ENCODE measurements at regions not wholly inside any gene's neighbourhood (a gene's known extent, or its start where the extent isn't known, plus 50 kb on each side); places are given as distances from the start of the nearest gene placed in this dataset.
"Not testable (repeated sequence)": the region's sequence is repeated elsewhere in the genome, so short reads cannot be mapped to it uniquely, and the experiment has no call there.

DNA sequence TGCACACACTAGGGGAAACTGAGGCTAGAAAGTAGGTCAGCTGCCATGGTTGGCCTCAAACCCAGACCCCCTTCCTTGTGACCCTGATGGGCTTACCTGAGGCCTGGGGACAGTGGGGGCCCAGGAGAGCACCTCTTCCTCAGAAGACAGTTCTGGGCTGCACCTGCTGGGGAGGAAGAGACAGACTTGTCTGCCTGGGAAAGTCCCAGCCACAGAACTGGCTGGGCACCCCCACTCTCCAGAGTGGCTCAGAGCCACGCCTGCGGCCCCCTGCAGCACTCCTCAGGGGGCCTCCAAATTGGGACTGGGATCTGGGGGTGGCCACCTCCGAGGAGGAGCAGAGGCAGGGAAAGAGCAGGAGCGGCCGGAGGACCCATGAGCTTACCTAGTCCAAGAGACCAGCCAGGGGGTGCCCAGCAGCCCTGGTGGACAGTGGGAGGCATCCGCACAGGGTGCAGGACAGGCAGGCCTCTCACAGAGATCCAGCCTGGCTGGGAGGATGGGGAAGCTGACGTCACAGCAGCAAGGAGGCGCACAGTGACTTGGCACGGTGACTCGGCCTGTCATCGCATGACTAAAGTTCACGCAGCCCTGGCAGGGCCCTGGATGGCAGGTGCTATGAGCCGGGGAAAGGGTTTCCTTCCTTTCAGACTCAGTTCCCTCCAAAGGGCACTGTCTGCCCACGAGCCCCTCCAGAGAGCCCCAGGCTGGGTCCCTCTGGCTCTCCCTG, 907.7 kb downstream of the TUBA3C start:
- TF ChIP-seq, protein P1, sequence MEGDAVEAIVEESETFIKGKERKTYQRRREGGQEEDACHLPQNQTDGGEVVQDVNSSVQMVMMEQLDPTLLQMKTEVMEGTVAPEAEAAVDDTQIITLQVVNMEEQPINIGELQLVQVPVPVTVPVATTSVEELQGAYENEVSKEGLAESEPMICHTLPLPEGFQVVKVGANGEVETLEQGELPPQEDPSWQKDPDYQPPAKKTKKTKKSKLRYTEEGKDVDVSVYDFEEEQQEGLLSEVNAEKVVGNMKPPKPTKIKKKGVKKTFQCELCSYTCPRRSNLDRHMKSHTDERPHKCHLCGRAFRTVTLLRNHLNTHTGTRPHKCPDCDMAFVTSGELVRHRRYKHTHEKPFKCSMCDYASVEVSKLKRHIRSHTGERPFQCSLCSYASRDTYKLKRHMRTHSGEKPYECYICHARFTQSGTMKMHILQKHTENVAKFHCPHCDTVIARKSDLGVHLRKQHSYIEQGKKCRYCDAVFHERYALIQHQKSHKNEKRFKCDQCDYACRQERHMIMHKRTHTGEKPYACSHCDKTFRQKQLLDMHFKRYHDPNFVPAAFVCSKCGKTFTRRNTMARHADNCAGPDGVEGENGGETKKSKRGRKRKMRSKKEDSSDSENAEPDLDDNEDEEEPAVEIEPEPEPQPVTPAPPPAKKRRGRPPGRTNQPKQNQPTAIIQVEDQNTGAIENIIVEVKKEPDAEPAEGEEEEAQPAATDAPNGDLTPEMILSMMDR (IDR thresholded peaks at IDR 0.05): not testable (repeated sequence)
- not testable (repeated sequence) for TF ChIP-seq POLR2AphosphoS5 (IDR thresholded peaks at IDR 0.05)
